Mesodermal cell (in vitro differentiated cells): ENCODE measurements at regions not wholly inside any gene's neighbourhood (a gene's known extent, or its start where the extent isn't known, plus 50 kb on each side); places are given as distances from the start of the nearest gene placed in this dataset.

ENCODE experiments used
- H3K27ac ChIP-seq: 2 replicates; pipeline ENCODE4 v1.7.0; 2013; ENCODE audit warnings: mild to moderate bottlenecking, low read depth, low read length, moderate library complexity; ENCODE audit not compliant: severe bottlenecking
- H3K36me3 ChIP-seq: 2 replicates; pipeline ENCODE4 v1.7.1; 2013; ENCODE audit warnings: mild to moderate bottlenecking, low read length, moderate library complexity; ENCODE audit not compliant: control insufficient read depth, insufficient read depth
- H3K4me1 ChIP-seq: one replicate; pipeline ENCODE4 v1.7.1; 2013; ENCODE audit warnings: mild to moderate bottlenecking, low read length; ENCODE audit not compliant: insufficient read depth, control insufficient read depth, poor library complexity, severe bottlenecking
- H3K4me3 ChIP-seq: 2 replicates; pipeline ENCODE4 v1.7.0; 2013; ENCODE audit warnings: low read length, control low read depth, mild to moderate bottlenecking; ENCODE audit not compliant: insufficient read depth, poor library complexity, severe bottlenecking; ENCODE audit errors: extremely low read depth
- H3K9me3 ChIP-seq: 2 replicates; pipeline ENCODE4 v1.7.1; 2013; ENCODE audit warnings: mild to moderate bottlenecking, low read length, moderate library complexity; ENCODE audit not compliant: control insufficient read depth
- WGBS, 2 experiments: methylation state at CpG; one replicate each; pipeline ENCODE4 v1.1.5; 2013; ENCODE audit warnings: missing lambda C conversion rate in 2 of 2; ENCODE audit not compliant: insufficient coverage in 2 of 2; 5-methylcytosine and 5-hydroxymethylcytosine counted together

DNA sequence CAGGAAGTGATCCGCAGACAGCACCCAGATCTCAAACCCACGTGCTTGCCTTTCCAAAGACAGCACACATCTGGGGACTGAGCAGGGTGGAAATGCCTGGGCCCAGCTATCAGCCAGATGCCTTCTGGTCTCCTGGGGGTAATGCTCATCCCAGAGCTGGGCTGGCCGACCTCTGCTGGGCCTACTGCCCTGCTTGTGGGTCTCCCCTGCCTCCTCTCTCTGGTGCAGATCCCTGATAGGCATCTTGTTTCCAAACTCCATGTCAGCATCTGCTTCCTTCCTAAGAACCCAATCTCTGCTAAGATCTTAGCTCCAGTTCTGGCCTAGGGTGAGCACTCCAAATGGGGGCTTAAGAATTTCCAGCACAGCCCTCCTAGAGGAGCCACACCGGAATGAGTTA lies 1043.0 kb downstream of the VRK1 start:
- 91 to 93% methylated on average over 4 of the region's 4 CpGs for WGBS, 2 experiments
- Histone ChIP-seq H3K4me1 (peaks cover 6% of the 10 kb centered on the region), H3K9me3 (no peaks in the 10 kb centered on the region), H3K4me3 (no peak overlapping the region), H3K27ac (no peak overlapping the region), H3K36me3 (no peaks in the 10 kb centered on the region)

DNA sequence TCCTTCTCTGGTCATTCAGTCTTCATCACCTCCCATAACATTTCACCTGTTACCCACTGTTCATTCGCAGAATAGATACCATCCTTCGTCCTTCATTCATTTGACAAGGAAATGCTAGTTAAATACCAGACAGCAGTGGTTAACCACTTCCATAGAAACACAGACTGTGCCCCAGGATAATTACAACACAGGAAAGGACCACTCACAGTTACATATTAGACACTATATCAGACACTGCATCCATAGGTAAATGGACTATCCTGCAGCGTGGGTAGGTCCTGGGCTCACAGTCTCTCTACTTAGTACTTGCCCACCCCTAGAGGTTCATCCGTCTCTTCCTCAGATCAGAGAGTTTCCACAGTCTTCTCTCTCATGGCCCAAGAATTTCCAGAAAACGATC lies 1044.6 kb downstream of the VRK1 start:
- WGBS, 2 experiments: 90 to 98% methylated on average over 3 to 4 of the region's 5 CpGs
- no peaks in the 10 kb centered on the region for H3K9me3 ChIP-seq

GRCh38 chr14:97843066-97843465 lies 1045.9 kb downstream of the VRK1 start:
- H3K9me3 ChIP-seq: no peaks in the 10 kb centered on the region
- H3K4me3 ChIP-seq: no peak overlapping the region
- no peaks in the 10 kb centered on the region for H3K36me3 ChIP-seq
- peaks cover 6% of the 10 kb centered on the region for H3K4me1 ChIP-seq
- WGBS, 2 experiments: 86 to 95% methylated on average over 3 to 5 of the region's 5 CpGs
- H3K27ac ChIP-seq: no peak overlapping the region

More for the DNA sequence above, 1044.6 kb downstream of the VRK1 start:
- Histone ChIP-seq H3K27ac (no peak overlapping the region), H3K36me3 (no peaks in the 10 kb centered on the region), H3K4me3 (no peak overlapping the region), H3K4me1 (peaks cover 6% of the 10 kb centered on the region)

GRCh38 chr14:97844042-97844441 lies 1046.9 kb downstream of the VRK1 start:
- H3K4me3 ChIP-seq: no peak overlapping the region
- peaks cover 6% of the 10 kb centered on the region for H3K4me1 ChIP-seq
- no peak overlapping the region for H3K27ac ChIP-seq
- 79 to 93% methylated on average over 1 to 2 of the region's 2 CpGs for WGBS, 2 experiments
- no peaks in the 10 kb centered on the region for H3K9me3 ChIP-seq
- H3K36me3 ChIP-seq: no peaks in the 10 kb centered on the region

DNA sequence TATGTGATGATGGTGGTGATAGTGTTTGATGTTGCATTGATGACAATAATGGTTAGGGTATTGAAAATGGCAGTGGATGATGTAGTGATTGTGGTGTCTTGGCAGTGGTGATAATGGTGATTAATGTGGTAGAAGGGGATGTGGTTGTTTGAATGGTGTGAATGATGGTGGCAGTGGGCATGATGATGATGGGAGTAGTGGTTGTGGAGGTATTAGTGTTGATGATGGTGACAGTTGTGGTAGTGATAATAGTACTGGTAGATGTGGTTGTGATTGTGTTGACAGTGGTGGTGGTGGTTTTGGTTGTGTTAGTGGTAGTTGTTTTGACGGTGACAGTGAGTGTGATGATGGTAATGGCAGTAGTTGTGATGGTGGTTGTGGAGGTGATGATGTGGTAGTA lies 1049.0 kb downstream of the VRK1 start:
- H3K4me1 ChIP-seq: no peaks in the 10 kb centered on the region
- WGBS, 2 experiments: 88 to 100% methylated on average over 1 of the region's 1 CpG
- no peaks in the 10 kb centered on the region for H3K9me3 ChIP-seq
- no peaks in the 10 kb centered on the region for H3K36me3 ChIP-seq
- H3K27ac ChIP-seq: no peak overlapping the region
- no peak overlapping the region for H3K4me3 ChIP-seq

- Histone ChIP-seq H3K36me3 (no peaks in the 10 kb centered on the region), H3K4me3 (no peak overlapping the region), H3K9me3 (no peaks in the 10 kb centered on the region), H3K4me1 (no peaks in the 10 kb centered on the region), H3K27ac (no peak overlapping the region)
- 47 to 53% methylated on average over 7 to 10 of the region's 13 CpGs for WGBS, 2 experiments
These were observed 1051.3 kb downstream of the VRK1 start for GRCh38 chr14:97848317-97848980.

DNA sequence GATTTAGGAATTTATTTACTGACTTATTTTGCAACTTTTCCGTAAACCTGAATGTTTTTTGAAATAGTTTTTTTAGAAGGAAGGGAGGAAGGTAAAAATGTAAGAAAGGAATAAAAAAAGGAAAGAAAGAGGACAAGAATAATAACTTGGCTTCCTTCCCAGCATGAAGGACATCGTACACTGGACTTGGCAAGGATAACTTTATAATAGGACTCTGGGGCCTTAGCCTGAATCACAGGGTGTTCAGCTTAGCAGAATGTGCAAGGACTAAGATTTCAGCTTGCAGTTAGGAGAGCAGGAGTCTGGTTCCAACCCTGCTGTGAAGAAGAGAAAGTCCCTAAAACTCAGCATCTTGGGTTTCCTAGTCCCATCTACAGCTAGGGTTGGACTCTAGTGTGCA lies 1053.3 kb downstream of the VRK1 start:
- Histone ChIP-seq H3K36me3 (no peaks in the 10 kb centered on the region), H3K4me1 (no peaks in the 10 kb centered on the region), H3K27ac (no peak overlapping the region), H3K9me3 (no peaks in the 10 kb centered on the region), H3K4me3 (no peak overlapping the region)
- WGBS, 2 experiments: 90 to 91% methylated on average over 1 to 2 of the region's 2 CpGs

GRCh38 chr14:97850886-97851285 lies 1053.7 kb downstream of the VRK1 start:
- no peaks in the 10 kb centered on the region for H3K4me1 ChIP-seq
- no peaks in the 10 kb centered on the region for H3K36me3 ChIP-seq
- 80 to 100% methylated on average over 1 to 2 of the region's 6 CpGs for WGBS, 2 experiments

DNA sequence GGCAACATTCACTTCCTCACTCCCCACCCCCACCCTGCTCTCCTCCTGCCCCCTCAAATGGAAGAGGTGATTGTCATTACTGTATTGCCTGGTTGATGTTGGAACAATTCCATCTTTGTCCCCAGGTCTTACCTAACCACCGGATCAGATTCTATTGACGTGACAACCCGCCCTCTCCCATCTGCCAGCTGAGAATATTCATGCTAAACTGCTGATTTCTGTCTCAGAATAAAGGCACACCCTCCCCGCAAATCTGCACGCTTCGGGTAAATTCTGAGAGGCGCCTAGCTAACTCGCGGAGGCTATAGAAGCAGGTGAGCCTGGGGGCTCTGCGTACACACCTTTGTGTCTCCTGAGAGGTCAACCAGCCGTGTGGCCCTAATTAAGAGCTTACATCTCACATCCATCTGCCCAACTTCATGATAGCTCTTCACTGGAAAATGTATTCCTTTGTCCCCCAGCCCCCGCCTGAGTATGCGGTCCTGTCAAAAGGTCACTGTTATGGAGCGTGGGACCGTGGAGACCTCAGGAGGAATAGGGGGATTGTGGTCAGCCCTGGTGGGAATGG lies 1054.3 kb downstream of the VRK1 start:
- H3K4me1 ChIP-seq: no peaks in the 10 kb centered on the region
- H3K9me3 ChIP-seq: no peaks in the 10 kb centered on the region
- WGBS, 2 experiments: 88 to 96% methylated on average over 8 to 11 of the region's 15 CpGs
- H3K27ac ChIP-seq: no peak overlapping the region
- no peaks in the 10 kb centered on the region for H3K36me3 ChIP-seq
- H3K4me3 ChIP-seq: no peak overlapping the region

More at GRCh38 chr14:97850886-97851285, 1053.7 kb downstream of the VRK1 start:
- Histone ChIP-seq H3K27ac (no peak overlapping the region), H3K4me3 (no peak overlapping the region), H3K9me3 (no peaks in the 10 kb centered on the region)

DNA sequence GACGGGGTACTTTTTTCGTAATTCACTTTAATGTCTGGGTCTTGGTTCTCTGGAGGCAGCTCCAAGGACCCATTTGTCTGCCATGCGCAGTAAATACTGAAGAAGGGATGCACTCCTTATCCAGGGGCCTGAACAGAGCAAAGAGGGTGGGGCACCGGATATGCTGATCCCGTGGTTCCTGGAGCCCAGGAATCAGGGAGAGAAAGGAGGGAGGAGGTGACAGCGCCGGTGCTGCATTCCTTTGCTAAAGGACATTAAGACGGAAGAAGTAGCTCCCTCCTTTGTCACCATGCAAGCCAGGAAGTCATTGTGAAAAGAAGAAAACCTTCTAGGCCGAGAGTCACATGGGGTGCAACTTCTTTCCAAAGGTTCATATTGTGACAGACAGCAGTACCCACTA lies 1057.7 kb downstream of the VRK1 start:
- 65 to 72% methylated on average over 7 to 8 of the region's 9 CpGs for WGBS, 2 experiments
- Histone ChIP-seq H3K4me1 (no peaks in the 10 kb centered on the region), H3K9me3 (no peaks in the 10 kb centered on the region)

GRCh38 chr14:97866195-97866594 lies 1069.0 kb downstream of the VRK1 start:
- Histone ChIP-seq H3K4me3 (no peak overlapping the region), H3K36me3 (no peaks in the 10 kb centered on the region), H3K9me3 (no peaks in the 10 kb centered on the region), H3K4me1 (no peaks in the 10 kb centered on the region), H3K27ac (no peak overlapping the region)
- 68% methylated on average over 2 of the region's 2 CpGs; no CpG with 5 or more reads in 1 of the 2 experiments for WGBS, 2 experiments

More for the DNA sequence above, 1057.7 kb downstream of the VRK1 start:
- no peaks in the 10 kb centered on the region for H3K36me3 ChIP-seq
- H3K4me3 ChIP-seq: no peak overlapping the region
- H3K27ac ChIP-seq: no peak overlapping the region
